ENCODE measurements at regions not wholly inside any gene's neighbourhood (a gene's known extent, or its start where the extent isn't known, plus 50 kb on each side); places are given as distances from the start of the nearest gene placed in this dataset.

GRCh38 chr5:118519466-118519865 is 468.9 kb downstream of the DTWD2 start:
- DNase-seq (ENCODE audit: low spot score) = no peak
- Histone ChIP-seq H4K20me1 (replicated peaks; ENCODE audit: insufficient read depth) (no peaks in the 10 kb centered on the region), H3K27ac (ENCODE audit: low read depth) (no peak overlapping the region), H3K79me2 (replicated peaks; ENCODE audit: insufficient read depth) (no peaks in the 10 kb centered on the region), H2AFZ (no peak overlapping the region), H3K4me1 (ENCODE audit: insufficient read depth) (no peaks in the 10 kb centered on the region), H3K36me3 (ENCODE audit: insufficient read depth) (no peaks in the 10 kb centered on the region), H3K4me3 (no peak overlapping the region), H3K4me2 (no peak overlapping the region), H3F3A (replicated peaks; ENCODE audit: low read depth) (no peaks in the 10 kb centered on the region), H3K27me3 (ENCODE audit: insufficient read depth) (no peaks in the 10 kb centered on the region), H3K9me2 (ENCODE audit: insufficient read depth) (no peaks in the 10 kb centered on the region; the same call in 1 of the 2 replicates)
- Mint-ChIP-seq H3K4me1 (no peaks in the 10 kb centered on the region), H3K27me3 (ENCODE audit: insufficient read depth, low read depth, poor library complexity) (no peaks in the 10 kb centered on the region), H3K4me3 (no peak overlapping the region), H3K9me3 (no peaks in the 10 kb centered on the region), H3K36me3 (ENCODE audit: low read depth) (no peaks in the 10 kb centered on the region), H3K27ac (no peak overlapping the region)
- TF ChIP-seq JUNB (IDR thresholded peaks at IDR 0.05; ENCODE audit: unreplicated experiment) (no peak), CREB1 (CRISPR knock-in tag; IDR thresholded peaks at IDR 0.05; ENCODE audit: low read depth) (no peak), EZH2phosphoT487 (IDR thresholded peaks at IDR 0.05; ENCODE audit: unreplicated experiment) (no peak), STAT1 (IDR thresholded peaks at IDR 0.05; ENCODE audit: unreplicated experiment) (no peak), ZNF331 (CRISPR knock-in tag; IDR thresholded peaks at IDR 0.05; ENCODE audit: low read depth) (no peak), NANOG (IDR thresholded peaks at IDR 0.05; ENCODE audit: borderline replicate concordance) (no peak), POLR2AphosphoS5 (IDR thresholded peaks at IDR 0.05; ENCODE audit: low read depth) (no peak), ETS1 (IDR thresholded peaks at IDR 0.05) (no peak), ZNF114 (CRISPR knock-in tag; IDR thresholded peaks at IDR 0.05) (no peak), EZH2 (IDR thresholded peaks at IDR 0.05; ENCODE audit: low read depth, unreplicated experiment) (no peak)
- TF ChIP-seq, protein P1, sequence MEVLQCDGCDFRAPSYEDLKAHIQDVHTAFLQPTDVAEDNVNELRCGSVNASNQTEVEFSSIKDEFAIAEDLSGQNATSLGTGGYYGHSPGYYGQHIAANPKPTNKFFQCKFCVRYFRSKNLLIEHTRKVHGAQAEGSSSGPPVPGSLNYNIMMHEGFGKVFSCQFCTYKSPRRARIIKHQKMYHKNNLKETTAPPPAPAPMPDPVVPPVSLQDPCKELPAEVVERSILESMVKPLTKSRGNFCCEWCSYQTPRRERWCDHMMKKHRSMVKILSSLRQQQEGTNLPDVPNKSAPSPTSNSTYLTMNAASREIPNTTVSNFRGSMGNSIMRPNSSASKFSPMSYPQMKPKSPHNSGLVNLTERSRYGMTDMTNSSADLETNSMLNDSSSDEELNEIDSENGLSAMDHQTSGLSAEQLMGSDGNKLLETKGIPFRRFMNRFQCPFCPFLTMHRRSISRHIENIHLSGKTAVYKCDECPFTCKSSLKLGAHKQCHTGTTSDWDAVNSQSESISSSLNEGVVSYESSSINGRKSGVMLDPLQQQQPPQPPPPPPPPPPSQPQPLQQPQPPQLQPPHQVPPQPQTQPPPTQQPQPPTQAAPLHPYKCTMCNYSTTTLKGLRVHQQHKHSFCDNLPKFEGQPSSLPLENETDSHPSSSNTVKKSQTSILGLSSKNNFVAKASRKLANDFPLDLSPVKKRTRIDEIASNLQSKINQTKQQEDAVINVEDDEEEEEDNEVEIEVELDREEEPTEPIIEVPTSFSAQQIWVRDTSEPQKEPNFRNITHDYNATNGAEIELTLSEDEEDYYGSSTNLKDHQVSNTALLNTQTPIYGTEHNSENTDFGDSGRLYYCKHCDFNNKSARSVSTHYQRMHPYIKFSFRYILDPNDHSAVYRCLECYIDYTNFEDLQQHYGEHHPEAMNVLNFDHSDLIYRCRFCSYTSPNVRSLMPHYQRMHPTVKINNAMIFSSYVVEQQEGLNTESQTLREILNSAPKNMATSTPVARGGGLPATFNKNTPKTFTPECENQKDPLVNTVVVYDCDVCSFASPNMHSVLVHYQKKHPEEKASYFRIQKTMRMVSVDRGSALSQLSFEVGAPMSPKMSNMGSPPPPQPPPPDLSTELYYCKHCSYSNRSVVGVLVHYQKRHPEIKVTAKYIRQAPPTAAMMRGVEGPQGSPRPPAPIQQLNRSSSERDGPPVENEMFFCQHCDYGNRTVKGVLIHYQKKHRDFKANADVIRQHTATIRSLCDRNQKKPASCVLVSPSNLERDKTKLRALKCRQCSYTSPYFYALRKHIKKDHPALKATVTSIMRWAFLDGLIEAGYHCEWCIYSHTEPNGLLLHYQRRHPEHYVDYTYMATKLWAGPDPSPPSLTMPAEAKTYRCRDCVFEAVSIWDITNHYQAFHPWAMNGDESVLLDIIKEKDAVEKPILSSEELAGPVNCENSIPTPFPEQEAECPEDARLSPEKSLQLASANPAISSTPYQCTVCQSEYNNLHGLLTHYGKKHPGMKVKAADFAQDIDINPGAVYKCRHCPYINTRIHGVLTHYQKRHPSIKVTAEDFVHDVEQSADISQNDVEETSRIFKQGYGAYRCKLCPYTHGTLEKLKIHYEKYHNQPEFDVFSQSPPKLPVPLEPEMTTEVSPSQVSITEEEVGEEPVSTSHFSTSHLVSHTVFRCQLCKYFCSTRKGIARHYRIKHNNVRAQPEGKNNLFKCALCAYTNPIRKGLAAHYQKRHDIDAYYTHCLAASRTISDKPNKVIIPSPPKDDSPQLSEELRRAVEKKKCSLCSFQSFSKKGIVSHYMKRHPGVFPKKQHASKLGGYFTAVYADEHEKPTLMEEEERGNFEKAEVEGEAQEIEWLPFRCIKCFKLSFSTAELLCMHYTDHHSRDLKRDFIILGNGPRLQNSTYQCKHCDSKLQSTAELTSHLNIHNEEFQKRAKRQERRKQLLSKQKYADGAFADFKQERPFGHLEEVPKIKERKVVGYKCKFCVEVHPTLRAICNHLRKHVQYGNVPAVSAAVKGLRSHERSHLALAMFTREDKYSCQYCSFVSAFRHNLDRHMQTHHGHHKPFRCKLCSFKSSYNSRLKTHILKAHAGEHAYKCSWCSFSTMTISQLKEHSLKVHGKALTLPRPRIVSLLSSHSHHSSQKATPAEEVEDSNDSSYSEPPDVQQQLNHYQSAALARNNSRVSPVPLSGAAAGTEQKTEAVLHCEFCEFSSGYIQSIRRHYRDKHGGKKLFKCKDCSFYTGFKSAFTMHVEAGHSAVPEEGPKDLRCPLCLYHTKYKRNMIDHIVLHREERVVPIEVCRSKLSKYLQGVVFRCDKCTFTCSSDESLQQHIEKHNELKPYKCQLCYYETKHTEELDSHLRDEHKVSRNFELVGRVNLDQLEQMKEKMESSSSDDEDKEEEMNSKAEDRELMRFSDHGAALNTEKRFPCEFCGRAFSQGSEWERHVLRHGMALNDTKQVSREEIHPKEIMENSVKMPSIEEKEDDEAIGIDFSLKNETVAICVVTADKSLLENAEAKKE (CRISPR knock-in tag; IDR thresholded peaks at IDR 0.05) = no peak
- no peak for ATAC-seq

All from GM23338 (cell line).